ENCODE measurements at regions not wholly inside any gene's neighbourhood (a gene's known extent, or its start where the extent isn't known, plus 50 kb on each side); places are given as distances from the start of the nearest gene placed in this dataset.

GRCh38 chr2:220224691-220225543 is 597.5 kb downstream of the SLC4A3 start:
- 56% methylated on average over 4 of the region's 4 CpGs for WGBS
- intact Hi-C loops (cut with DNase I), result no loop called here
- no peak overlapping the region for H3K27ac ChIP-seq (ENCODE audit: low read length)
- H3K9me3 ChIP-seq (ENCODE audit: control insufficient read depth, low read length), result no peaks in the 10 kb centered on the region
- H3K27me3 ChIP-seq (ENCODE audit: control insufficient read depth, insufficient read depth), result no peaks in the 10 kb centered on the region
- no peak overlapping the region for H3K4me3 ChIP-seq (ENCODE audit: low read length)
- no peaks in the 10 kb centered on the region for H3K4me1 ChIP-seq (ENCODE audit: control insufficient read depth, insufficient read depth, low read length)
- ATAC-seq, result peak in 1 of 2 donors; percentile 26
- peak in 1 of 3 donors; percentile 59 for DNase-seq

DNA sequence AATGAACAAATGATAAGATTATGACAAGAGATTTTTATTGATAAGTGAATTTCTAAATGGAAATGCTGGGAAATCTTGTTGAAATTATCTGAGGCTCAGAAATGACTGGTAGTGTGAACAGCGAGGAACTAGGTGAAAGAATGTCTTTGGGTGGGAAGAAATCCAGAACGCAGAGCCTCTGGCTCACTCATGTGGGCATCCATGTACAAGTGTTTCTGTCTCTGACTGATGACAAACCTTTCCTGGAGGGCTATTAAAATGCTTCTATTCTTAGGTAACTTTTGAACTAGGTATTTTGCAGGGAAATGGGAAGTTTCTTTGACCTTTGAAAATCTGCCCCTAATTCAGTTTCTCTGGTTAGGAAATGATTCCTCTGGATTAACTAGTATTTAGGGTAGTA is 598.6 kb downstream of the SLC4A3 start:
- DNase-seq, result no peak
- H3K27me3 ChIP-seq (ENCODE audit: control insufficient read depth, insufficient read depth), result no peaks in the 10 kb centered on the region
- 80% methylated on average over 2 of the region's 2 CpGs for WGBS
- no peak overlapping the region for H3K27ac ChIP-seq (ENCODE audit: low read length)
- H3K9me3 ChIP-seq (ENCODE audit: control insufficient read depth, low read length), result no peaks in the 10 kb centered on the region
- H3K4me1 ChIP-seq (ENCODE audit: control insufficient read depth, insufficient read depth, low read length), result no peaks in the 10 kb centered on the region
- ATAC-seq, result no peak
- no peak overlapping the region for H3K4me3 ChIP-seq (ENCODE audit: low read length)
- intact Hi-C loops (cut with DNase I), result no loop called here

- 83% methylated on average over 1 of the region's 1 CpG for WGBS
- DNase-seq (no peak), ATAC-seq (no peak)
- Histone ChIP-seq H3K4me3 (ENCODE audit: low read length) (no peak overlapping the region), H3K27me3 (ENCODE audit: control insufficient read depth, insufficient read depth) (no peaks in the 10 kb centered on the region), H3K9me3 (ENCODE audit: control insufficient read depth, low read length) (no peaks in the 10 kb centered on the region), H3K4me1 (ENCODE audit: control insufficient read depth, insufficient read depth, low read length) (no peaks in the 10 kb centered on the region), H3K27ac (ENCODE audit: low read length) (no peak overlapping the region)
- intact Hi-C loops (cut with DNase I), result no loop called here
Measured at GRCh38 chr2:220226546-220226945, 599.1 kb downstream of the SLC4A3 start.

GRCh38 chr2:220227266-220227920 is 600.0 kb downstream of the SLC4A3 start:
- WGBS, result 61% methylated on average over 4 of the region's 4 CpGs
- Histone ChIP-seq H3K27ac (ENCODE audit: low read length) (no peak overlapping the region), H3K27me3 (ENCODE audit: control insufficient read depth, insufficient read depth) (no peaks in the 10 kb centered on the region), H3K9me3 (ENCODE audit: control insufficient read depth, low read length) (no peaks in the 10 kb centered on the region), H3K4me3 (ENCODE audit: low read length) (no peak overlapping the region), H3K4me1 (ENCODE audit: control insufficient read depth, insufficient read depth, low read length) (no peaks in the 10 kb centered on the region)
- intact Hi-C loops (cut with DNase I), result no loop called here
- no peak for DNase-seq
- no peak for ATAC-seq

GRCh38 chr2:220228310-220229006 is 601.0 kb downstream of the SLC4A3 start:
- H3K4me1 ChIP-seq (ENCODE audit: control insufficient read depth, insufficient read depth, low read length), result no peaks in the 10 kb centered on the region
- H3K27ac ChIP-seq (ENCODE audit: low read length), result no peak overlapping the region
- intact Hi-C loops (cut with DNase I), result no loop called here
- no peaks in the 10 kb centered on the region for H3K9me3 ChIP-seq (ENCODE audit: control insufficient read depth, low read length)
- 59% methylated on average over 8 of the region's 8 CpGs for WGBS
- DNase-seq (no peak), ATAC-seq (no peak)
- H3K27me3 ChIP-seq (ENCODE audit: control insufficient read depth, insufficient read depth), result no peaks in the 10 kb centered on the region
- no peak overlapping the region for H3K4me3 ChIP-seq (ENCODE audit: low read length)

GRCh38 chr2:220240641-220241040 is 613.2 kb downstream of the SLC4A3 start:
- intact Hi-C loops (cut with DNase I), result no loop called here
- Histone ChIP-seq H3K4me1 (ENCODE audit: control insufficient read depth, insufficient read depth, low read length) (no peaks in the 10 kb centered on the region), H3K27ac (ENCODE audit: low read length) (no peak overlapping the region), H3K9me3 (ENCODE audit: control insufficient read depth, low read length) (no peaks in the 10 kb centered on the region), H3K4me3 (ENCODE audit: low read length) (no peak overlapping the region), H3K27me3 (ENCODE audit: control insufficient read depth, insufficient read depth) (no peaks in the 10 kb centered on the region)
- 27% methylated on average over 1 of the region's 1 CpG for WGBS
- no peak for DNase-seq
- no peak for ATAC-seq

DNA sequence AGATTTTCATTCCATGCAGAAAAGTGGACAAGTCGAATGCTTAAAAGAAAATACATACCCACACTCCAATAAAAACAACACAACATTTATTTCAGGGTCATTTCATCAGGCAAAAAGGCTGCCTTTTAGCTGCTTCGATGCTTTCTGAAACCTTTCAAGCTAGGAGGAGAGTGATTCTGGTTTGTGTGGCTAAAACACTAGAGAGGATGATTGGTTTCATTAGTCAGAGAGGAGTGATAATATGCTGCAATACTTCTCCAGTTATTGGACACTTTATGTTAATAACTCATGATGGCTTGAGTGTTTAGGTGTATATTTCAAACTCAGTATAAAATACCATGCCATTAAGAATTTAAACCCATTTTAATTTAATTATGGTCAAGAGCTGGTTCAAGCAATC is 614.0 kb downstream of the SLC4A3 start:
- H3K4me1 ChIP-seq (ENCODE audit: control insufficient read depth, insufficient read depth, low read length), result no peaks in the 10 kb centered on the region
- 48% methylated on average over 2 of the region's 2 CpGs for WGBS
- no peak overlapping the region for H3K27ac ChIP-seq (ENCODE audit: low read length)
- H3K4me3 ChIP-seq (ENCODE audit: low read length), result no peak overlapping the region
- no peaks in the 10 kb centered on the region for H3K27me3 ChIP-seq (ENCODE audit: control insufficient read depth, insufficient read depth)
- ATAC-seq (no peak), DNase-seq (no peak)
- H3K9me3 ChIP-seq (ENCODE audit: control insufficient read depth, low read length), result no peaks in the 10 kb centered on the region
- intact Hi-C loops (cut with DNase I), result no loop called here

DNA sequence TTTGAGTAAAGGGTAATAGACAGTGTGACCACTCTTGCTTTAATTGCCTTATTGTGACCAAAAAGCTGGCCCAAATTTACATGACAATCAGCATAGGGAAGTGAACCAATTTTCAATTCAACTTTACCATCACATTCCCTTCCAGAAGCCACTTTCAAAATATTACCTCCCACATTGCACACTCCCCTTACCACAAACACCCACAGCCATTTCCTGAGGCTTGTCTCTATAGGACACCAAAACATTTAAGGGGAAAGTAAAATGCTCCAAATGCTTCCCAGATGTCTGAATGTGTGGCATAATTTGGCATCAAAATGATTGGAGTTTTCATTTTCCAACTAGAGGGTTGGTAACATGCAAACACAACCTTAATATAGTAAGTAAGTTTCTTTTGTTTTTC is 616.1 kb downstream of the SLC4A3 start:
- Histone ChIP-seq H3K27me3 (ENCODE audit: control insufficient read depth, insufficient read depth) (no peaks in the 10 kb centered on the region), H3K4me1 (ENCODE audit: control insufficient read depth, insufficient read depth, low read length) (no peaks in the 10 kb centered on the region), H3K9me3 (ENCODE audit: control insufficient read depth, low read length) (no peaks in the 10 kb centered on the region), H3K4me3 (ENCODE audit: low read length) (no peak overlapping the region), H3K27ac (ENCODE audit: low read length) (no peak overlapping the region)
- intact Hi-C loops (cut with DNase I), result no loop called here
- ATAC-seq, result no peak
- no peak for DNase-seq

- no peak for ATAC-seq
- intact Hi-C loops (cut with DNase I), result no loop called here
Measured at GRCh38 chr2:220246386-220246785, 619.0 kb downstream of the SLC4A3 start.

DNA sequence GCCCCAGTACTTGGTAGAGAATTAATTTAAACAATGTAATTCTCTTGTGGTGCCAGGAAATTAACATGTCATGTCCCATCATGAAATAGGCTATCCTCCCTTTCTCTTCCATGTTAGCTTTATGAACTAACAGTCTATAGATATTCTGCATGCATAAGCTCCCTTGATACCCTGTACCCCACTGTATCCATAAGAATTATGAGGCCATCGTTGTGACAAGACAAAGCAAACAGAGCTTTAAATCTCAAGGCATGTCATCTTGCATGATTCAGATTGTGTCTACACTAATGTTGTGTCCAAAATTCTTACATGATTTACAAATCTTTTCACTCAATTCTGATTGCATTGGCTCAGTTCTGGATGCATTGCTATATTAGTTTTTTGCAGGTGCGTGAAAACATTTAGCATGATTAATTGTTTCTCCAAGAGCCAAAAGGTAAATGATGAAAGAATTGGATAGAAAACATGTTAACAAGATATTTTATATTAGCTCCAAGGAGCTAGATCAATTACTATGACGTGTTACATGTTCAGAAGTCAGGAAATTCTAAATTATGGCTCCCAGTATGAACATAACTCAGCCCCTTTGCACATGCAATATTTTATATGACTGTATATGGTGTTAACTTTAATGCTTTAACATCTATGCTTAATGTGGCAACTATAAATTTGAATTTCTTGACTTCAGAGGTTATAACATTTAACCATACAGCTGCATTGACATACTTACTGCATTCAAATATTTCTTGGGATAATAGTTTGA is 620.3 kb downstream of the SLC4A3 start:
- H3K27ac ChIP-seq (ENCODE audit: low read length), result no peak overlapping the region
- intact Hi-C loops (cut with DNase I), result no loop called here
- H3K9me3 ChIP-seq (ENCODE audit: control insufficient read depth, low read length), result no peaks in the 10 kb centered on the region
- no peaks in the 10 kb centered on the region for H3K27me3 ChIP-seq (ENCODE audit: control insufficient read depth, insufficient read depth)
- ATAC-seq (no peak), DNase-seq (no peak)
- WGBS, result 81% methylated on average over 3 of the region's 3 CpGs
- no peak overlapping the region for H3K4me3 ChIP-seq (ENCODE audit: low read length)
- no peaks in the 10 kb centered on the region for H3K4me1 ChIP-seq (ENCODE audit: control insufficient read depth, insufficient read depth, low read length)

More at GRCh38 chr2:220246386-220246785, 619.0 kb downstream of the SLC4A3 start:
- DNase-seq, result no peak
- Histone ChIP-seq H3K27ac (ENCODE audit: low read length) (no peak overlapping the region), H3K27me3 (ENCODE audit: control insufficient read depth, insufficient read depth) (no peaks in the 10 kb centered on the region), H3K4me3 (ENCODE audit: low read length) (no peak overlapping the region), H3K4me1 (ENCODE audit: control insufficient read depth, insufficient read depth, low read length) (no peaks in the 10 kb centered on the region), H3K9me3 (ENCODE audit: control insufficient read depth, low read length) (no peaks in the 10 kb centered on the region)
- WGBS, result 56% methylated on average over 1 of the region's 1 CpG

GRCh38 chr2:220259662-220260061 is 632.2 kb downstream of the SLC4A3 start:
- H3K9me3 ChIP-seq (ENCODE audit: control insufficient read depth, low read length), result no peaks in the 10 kb centered on the region
- intact Hi-C loops (cut with DNase I), result no loop called here
- H3K27ac ChIP-seq (ENCODE audit: low read length), result no peak overlapping the region
- no peak overlapping the region for H3K4me3 ChIP-seq (ENCODE audit: low read length)
- H3K4me1 ChIP-seq (ENCODE audit: control insufficient read depth, insufficient read depth, low read length), result no peaks in the 10 kb centered on the region
- DNase-seq (no peak), ATAC-seq (no peak)
- 64% methylated on average over 2 of the region's 2 CpGs for WGBS
- no peaks in the 10 kb centered on the region for H3K27me3 ChIP-seq (ENCODE audit: control insufficient read depth, insufficient read depth)
